ENCODE measurements at regions not wholly inside any gene's neighbourhood (a gene's known extent, or its start where the extent isn't known, plus 50 kb on each side); places are given as distances from the start of the nearest gene placed in this dataset.

GRCh38 chr4:122046255-122046654 is 94.4 kb upstream of the TRPC3 start:
- H3K4ac ChIP-seq (replicated peaks; ENCODE audit: insufficient read length, low read depth, low read length): no peak overlapping the region
- no peaks in the 10 kb centered on the region for H3K23me2 ChIP-seq (ENCODE audit: low read depth, low read length)
- H4K8ac ChIP-seq (ENCODE audit: extremely low read depth, insufficient read depth, low read length): no peak overlapping the region
- H2AK5ac ChIP-seq (ENCODE audit: low read depth, low read length): no peak overlapping the region
- H2BK12ac ChIP-seq (ENCODE audit: low read depth, low read length): no peak overlapping the region
- H2BK5ac ChIP-seq (ENCODE audit: low read depth, low read length): no peak overlapping the region
- H3K79me2 ChIP-seq (ENCODE audit: control insufficient read depth in 1 of 2, insufficient read depth in 2 of 2, low read length in 2 of 2): no peaks in the 10 kb centered on the region
- H3K4me3 ChIP-seq (ENCODE audit: extremely low read depth in 1 of 4, insufficient read depth in 2 of 4, low read depth in 3 of 4, low read length in 4 of 4): no peak overlapping the region
- H3K4me2 ChIP-seq (ENCODE audit: insufficient read depth in 1 of 2, low read depth in 2 of 2, low read length in 2 of 2): no peak overlapping the region
- no peak overlapping the region for H3K14ac ChIP-seq (ENCODE audit: insufficient read length)
- H2BK120ac ChIP-seq (replicated peaks; ENCODE audit: low read depth, low read length): no peak overlapping the region
- DNase-seq (ENCODE audit: low read depth in 1 of 2, low spot score in 2 of 2): no peak
- no peak overlapping the region for H4K5ac ChIP-seq (ENCODE audit: insufficient read length, low read depth, low read length)
- WGBS, 2 experiments (ENCODE audit: extremely low coverage in 1 of 2, insufficient coverage in 1 of 2, insufficient read length in 1 of 2, insufficient replicate concordance in 2 of 2, low coverage in 1 of 2, low lambda C conversion rate in 2 of 2, missing lambda C conversion rate in 1 of 2): 88% methylated on average over 2 of the region's 2 CpGs; no CpG with 5 or more reads in 1 of the 2 experiments
- no peak overlapping the region for H2BK15ac ChIP-seq (ENCODE audit: low read length)
- TF ChIP-seq JUND (IDR thresholded peaks at IDR 0.05; ENCODE audit: low read length) (no peak), USF2 (IDR thresholded peaks at IDR 0.05; ENCODE audit: low read length) (no peak), POLR2A (IDR thresholded peaks at IDR 0.05; ENCODE audit: control extremely low read depth in 1 of 2, low read depth in 2 of 2, low read length in 2 of 2) (no peak), CREB1 (IDR thresholded peaks at IDR 0.05) (no peak)
- no peak overlapping the region for H3K9ac ChIP-seq (replicated peaks in 1 of 4; ENCODE audit: extremely low read depth in 1 of 4, low read depth in 3 of 4, low read length in 3 of 4)
- H3K27ac ChIP-seq (ENCODE audit: low read depth, low read length): no peak overlapping the region
- H3K27me3 ChIP-seq (replicated peaks in 1 of 4; ENCODE audit: control insufficient read depth in 3 of 4, extremely low read depth in 1 of 4, insufficient read depth in 3 of 4, low read length in 3 of 4): no peaks in the 10 kb centered on the region
- CTCF ChIA-PET (ENCODE audit: partially characterized antibody): interaction anchor here (1.1 kb wide), 1 partner anchor 10 kb away, joined by 3 read pairs; no protein-coding TSS in a partner anchor
- POLR2A ChIA-PET (ENCODE audit: partially characterized antibody): no interaction called here
- H4K91ac ChIP-seq (replicated peaks; ENCODE audit: insufficient read length, low read length): no peak overlapping the region
- no peak overlapping the region for H2AFZ ChIP-seq (ENCODE audit: low read length)
- no peak overlapping the region for H3K18ac ChIP-seq (ENCODE audit: extremely low read depth, low read length)
- H3K4me1 ChIP-seq (replicated peaks in 1 of 4; ENCODE audit: control insufficient read depth in 3 of 4, insufficient read depth in 4 of 4, low read length in 3 of 4): peaks cover 0 to 3% (median 0%) of the 10 kb centered on the region in 4 experiments; a peak in 3 of 7 replicates
- no peaks in the 10 kb centered on the region for H3K9me3 ChIP-seq (ENCODE audit: insufficient read depth in 2 of 2, low read depth in 1 of 2, low read length in 1 of 2)
- H3K23ac ChIP-seq (ENCODE audit: insufficient read length): no peak overlapping the region
- no peaks in the 10 kb centered on the region for H3K79me1 ChIP-seq (ENCODE audit: low read depth, low read length)
- H3K56ac ChIP-seq (replicated peaks; ENCODE audit: insufficient read length, low read depth, low read length): no peak overlapping the region
- no peaks in the 10 kb centered on the region for H4K20me1 ChIP-seq (replicated peaks in 1 of 2; ENCODE audit: control insufficient read depth in 1 of 2, insufficient read depth in 2 of 2, low read length in 2 of 2)
- H2BK20ac ChIP-seq (ENCODE audit: low read length): no peak overlapping the region
- FAIRE-seq: no peak
- no peaks in the 10 kb centered on the region for H3K36me3 ChIP-seq (ENCODE audit: control insufficient read depth in 2 of 4, insufficient read depth in 4 of 4, low read length in 3 of 4)

Data from H1 (cell line).